ENCODE measurements at regions not wholly inside any gene's neighbourhood (a gene's known extent, or its start where the extent isn't known, plus 50 kb on each side); places are given as distances from the start of the nearest gene placed in this dataset.

- POLR2A ChIA-PET: no interaction called here
- no peaks in the 10 kb centered on the region for H4K20me1 ChIP-seq (ENCODE audit: control insufficient read depth, insufficient read depth)
These were observed 238.5 kb upstream of the HS3ST5 start for GRCh38 chr6:114581293-114581692.

More at GRCh38 chr6:114581293-114581692, 238.5 kb upstream of the HS3ST5 start:
- no peak overlapping the region for H3K4me2 ChIP-seq (ENCODE audit: control insufficient read depth, insufficient read depth)
- DNase-seq (ENCODE audit: low read depth, low spot score) (no peak), FAIRE-seq (no peak), ATAC-seq (no peak)
- no peak overlapping the region for H3K4me3 ChIP-seq
- ChIA-PET CTCF (no interaction called here), SMC1A (ENCODE audit: uncharacterized antibody, unreplicated experiment) (no interaction called here), RAD21 (ENCODE audit: unreplicated experiment) (no interaction called here)
- no TSS peak for BruUV-seq (replicated peaks)
- H3K27me3 ChIP-seq (replicated peaks in 1 of 2; ENCODE audit: control insufficient read depth in 2 of 2, insufficient read depth in 2 of 2, low read length in 1 of 2): no peaks in the 10 kb centered on the region
- H3K79me2 ChIP-seq (ENCODE audit: control insufficient read depth, insufficient read depth, low read length): no peaks in the 10 kb centered on the region
- in situ Hi-C loops (cut with MboI): no loop called here
- H3K27ac ChIP-seq (ENCODE audit: control insufficient read depth, insufficient read depth): no peak overlapping the region
- H3K9me3 ChIP-seq (replicated peaks; ENCODE audit: control insufficient read depth, insufficient read depth, low read length): no peaks in the 10 kb centered on the region
- no peak overlapping the region for H2AFZ ChIP-seq (ENCODE audit: control insufficient read depth, low read depth, low read length)
- no peaks in the 10 kb centered on the region for H3K4me1 ChIP-seq (ENCODE audit: control insufficient read depth, insufficient read depth, low read length)
- intact Hi-C loops (cut with micrococcal nuclease; ENCODE audit: unreplicated experiment): no loop called here
- no peak for TF ChIP-seq CBX3 (IDR thresholded peaks at IDR 0.05; ENCODE audit: borderline replicate concordance, low read depth)
- TF ChIP-seq YY1 (IDR thresholded peaks at IDR 0.05; ENCODE audit: low read depth, low read length): no peak
- no peak for TF ChIP-seq EGR1 (IDR thresholded peaks at IDR 0.05; ENCODE audit: borderline replicate concordance in 1 of 2, low read depth in 2 of 2, low read length in 2 of 2)
- no peak for TF ChIP-seq NFYA (IDR thresholded peaks at IDR 0.05; ENCODE audit: borderline replicate concordance, low read depth, low read length)
- no peak for TF ChIP-seq USF2 (IDR thresholded peaks at IDR 0.05; ENCODE audit: borderline replicate concordance, low read depth, low read length)
- TF ChIP-seq MYB (IDR thresholded peaks at IDR 0.05; ENCODE audit: borderline replicate concordance, low read depth, low read length): no peak
- no peak for TF ChIP-seq CUX1 (IDR thresholded peaks at IDR 0.05; ENCODE audit: insufficient replicate concordance, low read depth, low read length)
- TF ChIP-seq CHD4 (IDR thresholded peaks at IDR 0.05): no peak
- no peak for TF ChIP-seq ESRRA (IDR thresholded peaks at IDR 0.05; ENCODE audit: low read length)
- TF ChIP-seq ZBTB4 (CRISPR knock-in tag; IDR thresholded peaks at IDR 0.05): no peak
- no peak for TF ChIP-seq CREM (IDR thresholded peaks at IDR 0.05; ENCODE audit: low read depth)
- no peak for TF ChIP-seq E2F8 (IDR thresholded peaks at IDR 0.05; ENCODE audit: low read depth, partially characterized antibody)
- no peaks in the 10 kb centered on the region for H3K36me3 ChIP-seq (ENCODE audit: control insufficient read depth in 2 of 2, insufficient read depth in 2 of 2, low read length in 1 of 2)
- 0% methylated on average over 2 of the region's 2 CpGs for WGBS (ENCODE audit: insufficient coverage, insufficient replicate concordance, low lambda C conversion rate, missing lambda C conversion rate)
- no peak overlapping the region for H3K9ac ChIP-seq (ENCODE audit: control insufficient read depth, insufficient read depth, low read length)
